Parathyroid adenoma (tissue), 2 donors: ENCODE measurements at regions not wholly inside any gene's neighbourhood (a gene's known extent, or its start where the extent isn't known, plus 50 kb on each side); places are given as distances from the start of the nearest gene placed in this dataset.

Source experiments
- H2AFZ ChIP-seq: fragments of 300-600 bp; sonication (generic); one replicate; pipeline ENCODE4 v1.7.0; 2017; ENCODE audit warnings: antibody characterized with exemption, mild to moderate bottlenecking
- H3K27ac ChIP-seq: fragments of 300-600 bp; sonication (generic); one replicate; pipeline ENCODE4 v1.7.0; 2017
- H3K27me3 ChIP-seq: fragments of 300-600 bp; sonication (generic); one replicate; pipeline ENCODE4 v1.7.0; 2017; ENCODE audit warnings: low read length; ENCODE audit not compliant: control insufficient read depth, insufficient read depth
- H3K36me3 ChIP-seq: fragments of 300-600 bp; sonication (generic); one replicate; pipeline ENCODE4 v1.7.0; 2017; ENCODE audit warnings: low read length; ENCODE audit not compliant: control insufficient read depth, insufficient read depth
- H3K4me1 ChIP-seq: fragments of 300-600 bp; sonication (generic); one replicate; pipeline ENCODE4 v1.7.0; 2017; ENCODE audit warnings: control low read depth
- H3K4me2 ChIP-seq: fragments of 300-600 bp; sonication (generic); one replicate; pipeline ENCODE4 v1.7.0; 2017; ENCODE audit warnings: low read length
- H3K4me3 ChIP-seq: fragments of 300-600 bp; sonication (generic); one replicate; pipeline ENCODE4 v1.7.0; 2017; ENCODE audit warnings: low read depth, low read length
- H3K79me2 ChIP-seq: fragments of 300-600 bp; sonication (generic); one replicate; pipeline ENCODE4 v1.7.0; 2017; ENCODE audit warnings: control low read depth
- H3K9ac ChIP-seq: fragments of 300-600 bp; sonication (generic); one replicate; pipeline ENCODE4 v1.7.0; 2017; ENCODE audit warnings: mild to moderate bottlenecking
- H3K9me3 ChIP-seq: fragments of 300-600 bp; sonication (generic); one replicate; pipeline ENCODE4 v1.7.0; 2017; ENCODE audit warnings: low read length; ENCODE audit not compliant: control insufficient read depth
- TF ChIP-seq, protein P1 (sequence below): fragments of 300-600 bp; sonication (generic); IDR thresholded peaks from one replicate; pipeline ENCODE4 v1.7.0; 2017; ENCODE audit warnings: antibody characterized with exemption, mild to moderate bottlenecking
- donor health status: primary hyperparathyroidism.

DNA sequence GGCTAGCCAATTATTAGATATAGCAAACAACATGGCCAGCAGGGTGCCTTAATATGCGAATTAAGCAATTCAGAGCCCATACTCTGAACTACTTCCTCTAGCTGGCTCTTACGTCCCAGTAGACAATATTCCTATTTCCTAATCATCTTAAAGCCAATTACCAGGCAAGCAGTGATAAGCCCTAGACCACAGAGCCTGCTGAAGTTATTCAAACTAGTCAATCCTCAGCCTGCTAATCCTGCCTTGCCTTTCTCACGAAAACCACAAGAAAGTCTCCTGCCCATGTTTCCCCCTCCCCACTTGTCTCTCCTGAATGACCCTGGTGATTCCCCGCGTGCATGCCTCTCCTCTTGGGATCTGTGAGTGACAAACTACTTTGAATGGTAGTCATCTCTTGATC, 86.8 kb upstream of the CACNA2D1 start:
- Histone ChIP-seq H3K27me3 (no peaks in the 10 kb centered on the region), H3K9ac (no peak overlapping the region), H3K79me2 (no peaks in the 10 kb centered on the region), H3K4me1 (no peaks in the 10 kb centered on the region), H3K36me3 (no peaks in the 10 kb centered on the region), H2AFZ (no peak overlapping the region), H3K27ac (no peak overlapping the region), H3K9me3 (no peaks in the 10 kb centered on the region), H3K4me3 (no peak overlapping the region), H3K4me2 (no peak overlapping the region)
- TF ChIP-seq, protein P1, sequence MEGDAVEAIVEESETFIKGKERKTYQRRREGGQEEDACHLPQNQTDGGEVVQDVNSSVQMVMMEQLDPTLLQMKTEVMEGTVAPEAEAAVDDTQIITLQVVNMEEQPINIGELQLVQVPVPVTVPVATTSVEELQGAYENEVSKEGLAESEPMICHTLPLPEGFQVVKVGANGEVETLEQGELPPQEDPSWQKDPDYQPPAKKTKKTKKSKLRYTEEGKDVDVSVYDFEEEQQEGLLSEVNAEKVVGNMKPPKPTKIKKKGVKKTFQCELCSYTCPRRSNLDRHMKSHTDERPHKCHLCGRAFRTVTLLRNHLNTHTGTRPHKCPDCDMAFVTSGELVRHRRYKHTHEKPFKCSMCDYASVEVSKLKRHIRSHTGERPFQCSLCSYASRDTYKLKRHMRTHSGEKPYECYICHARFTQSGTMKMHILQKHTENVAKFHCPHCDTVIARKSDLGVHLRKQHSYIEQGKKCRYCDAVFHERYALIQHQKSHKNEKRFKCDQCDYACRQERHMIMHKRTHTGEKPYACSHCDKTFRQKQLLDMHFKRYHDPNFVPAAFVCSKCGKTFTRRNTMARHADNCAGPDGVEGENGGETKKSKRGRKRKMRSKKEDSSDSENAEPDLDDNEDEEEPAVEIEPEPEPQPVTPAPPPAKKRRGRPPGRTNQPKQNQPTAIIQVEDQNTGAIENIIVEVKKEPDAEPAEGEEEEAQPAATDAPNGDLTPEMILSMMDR: no peak

DNA sequence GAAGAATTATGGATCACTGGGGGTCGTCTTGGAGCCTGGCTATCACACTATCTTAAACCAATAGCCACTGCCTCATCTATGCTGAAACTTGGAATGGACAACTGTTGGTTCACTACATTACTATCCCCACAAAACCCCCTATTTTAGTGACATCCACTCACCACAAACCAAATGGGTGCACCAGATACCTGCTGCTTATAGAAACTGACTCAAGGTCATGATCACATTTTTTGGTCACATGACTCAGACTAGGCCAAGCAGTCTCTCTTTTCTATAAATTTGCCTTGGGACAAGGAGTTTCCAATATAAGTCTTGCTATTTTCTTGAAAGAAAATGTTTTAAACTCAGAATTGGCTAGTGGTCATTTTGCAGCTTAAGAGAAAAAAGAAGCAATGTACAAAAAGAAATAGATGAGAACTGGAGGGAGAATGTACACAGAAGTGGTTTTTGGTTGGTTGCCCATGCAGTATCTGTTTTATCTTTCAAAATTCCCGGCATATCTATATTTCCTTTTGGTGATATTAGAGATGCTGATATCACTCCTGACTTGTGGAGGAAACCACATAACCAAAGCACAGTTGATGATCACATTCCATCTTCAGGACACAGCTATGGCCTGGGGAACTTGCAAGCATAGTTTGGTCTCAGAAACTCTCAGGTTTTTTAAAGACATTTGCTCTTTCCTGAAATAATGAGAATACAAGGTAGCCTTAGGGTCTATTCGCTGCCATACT, 85.2 kb upstream of the CACNA2D1 start:
- no peak overlapping the region for H3K4me3 ChIP-seq
- no peaks in the 10 kb centered on the region for H3K9me3 ChIP-seq
- no peak overlapping the region for H3K9ac ChIP-seq
- TF ChIP-seq, protein P1: no peak
- no peaks in the 10 kb centered on the region for H3K27me3 ChIP-seq
- no peaks in the 10 kb centered on the region for H3K36me3 ChIP-seq
- no peak overlapping the region for H2AFZ ChIP-seq
- no peaks in the 10 kb centered on the region for H3K79me2 ChIP-seq
- no peaks in the 10 kb centered on the region for H3K4me1 ChIP-seq
- no peak overlapping the region for H3K4me2 ChIP-seq
- H3K27ac ChIP-seq: no peak overlapping the region

DNA sequence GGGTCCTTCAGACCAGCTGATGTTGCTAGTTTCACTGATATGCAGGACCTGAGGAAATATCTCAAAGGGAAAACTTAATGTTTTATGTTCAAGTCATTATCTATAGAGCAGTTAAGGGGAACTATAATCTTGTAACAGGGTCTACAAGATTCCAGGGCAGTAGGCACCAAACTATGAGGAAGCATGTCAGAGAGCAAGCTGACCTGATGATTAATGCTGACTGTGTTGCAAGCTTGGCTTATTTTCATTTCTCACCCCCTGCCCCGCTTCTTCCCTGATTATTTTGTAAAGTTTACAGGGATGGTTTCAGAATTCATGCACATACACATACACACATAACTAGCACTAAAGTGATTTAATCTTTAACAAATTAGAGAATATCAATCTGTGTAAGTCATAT, 84.3 kb upstream of the CACNA2D1 start:
- no peaks in the 10 kb centered on the region for H3K27me3 ChIP-seq
- no peak overlapping the region for H2AFZ ChIP-seq
- TF ChIP-seq, protein P1: no peak
- no peaks in the 10 kb centered on the region for H3K4me1 ChIP-seq
- no peaks in the 10 kb centered on the region for H3K36me3 ChIP-seq
- H3K9ac ChIP-seq: no peak overlapping the region
- H3K9me3 ChIP-seq: no peaks in the 10 kb centered on the region
- no peak overlapping the region for H3K4me3 ChIP-seq
- no peak overlapping the region for H3K4me2 ChIP-seq
- H3K79me2 ChIP-seq: no peaks in the 10 kb centered on the region
- no peak overlapping the region for H3K27ac ChIP-seq

DNA sequence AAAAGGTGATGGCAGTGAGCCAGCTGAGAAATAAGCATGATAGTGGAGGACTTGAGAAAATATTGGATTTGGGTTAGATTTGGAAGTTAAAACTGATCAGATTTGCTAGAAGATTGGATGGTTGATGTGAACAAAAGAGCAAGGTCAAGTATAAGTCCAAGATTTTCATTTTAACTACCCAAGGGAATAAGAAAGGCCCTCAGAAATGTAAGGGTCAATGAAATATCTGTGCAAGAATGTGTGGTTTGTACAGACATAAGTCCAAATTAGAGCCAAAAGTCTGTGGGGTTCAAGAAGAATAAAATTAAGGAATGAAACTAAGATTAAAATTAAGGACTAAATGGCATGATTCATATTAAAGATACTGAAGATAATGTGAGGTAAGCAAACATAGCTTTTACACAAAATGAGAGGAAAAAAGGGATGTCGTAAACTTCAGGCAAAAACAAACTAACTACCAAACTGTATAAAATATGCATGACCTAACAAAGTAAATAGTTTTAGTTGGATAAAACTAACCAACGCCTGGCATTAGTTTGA, 78.4 kb upstream of the CACNA2D1 start:
- Histone ChIP-seq H3K36me3 (no peaks in the 10 kb centered on the region), H3K4me1 (no peaks in the 10 kb centered on the region), H2AFZ (no peak overlapping the region), H3K4me2 (no peak overlapping the region), H3K9me3 (no peaks in the 10 kb centered on the region), H3K4me3 (no peak overlapping the region), H3K27me3 (no peaks in the 10 kb centered on the region), H3K79me2 (no peaks in the 10 kb centered on the region), H3K27ac (no peak overlapping the region), H3K9ac (no peak overlapping the region)
- TF ChIP-seq, protein P1: no peak

DNA sequence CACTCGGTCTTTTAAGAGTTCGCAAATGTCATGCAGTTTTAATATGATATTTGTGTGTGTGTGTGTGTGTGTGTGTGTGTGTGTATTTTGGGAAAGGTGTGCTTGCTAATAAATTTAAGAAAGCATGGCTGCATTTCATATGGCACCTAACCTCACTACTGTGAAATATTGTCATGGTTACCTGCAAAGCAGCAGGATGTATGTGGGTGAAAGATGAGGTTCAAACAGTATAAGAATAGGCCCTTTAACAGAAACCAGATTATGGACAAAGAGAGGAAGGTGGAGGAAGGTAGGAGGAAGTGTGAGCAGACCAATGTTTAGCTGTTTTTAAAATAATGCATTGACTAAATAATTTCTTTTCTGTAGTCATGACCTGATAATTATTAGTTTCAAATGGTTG, 73.5 kb upstream of the CACNA2D1 start:
- no peak overlapping the region for H3K4me3 ChIP-seq
- H3K79me2 ChIP-seq: no peaks in the 10 kb centered on the region
- H2AFZ ChIP-seq: no peak overlapping the region
- H3K9me3 ChIP-seq: no peaks in the 10 kb centered on the region
- H3K4me2 ChIP-seq: no peak overlapping the region
- no peak overlapping the region for H3K27ac ChIP-seq
- H3K9ac ChIP-seq: no peak overlapping the region
- H3K4me1 ChIP-seq: no peaks in the 10 kb centered on the region
- TF ChIP-seq, protein P1: no peak
- H3K36me3 ChIP-seq: no peaks in the 10 kb centered on the region
- no peaks in the 10 kb centered on the region for H3K27me3 ChIP-seq
